K562 (cell line): ENCODE measurements at regions not wholly inside any gene's neighbourhood (a gene's known extent, or its start where the extent isn't known, plus 50 kb on each side); places are given as distances from the start of the nearest gene placed in this dataset.

Experiments used
- ATF1 ChIP-seq, 2 experiments: fragments of 450-650 bp in 1 of 2; IDR thresholded peaks; 2 replicates each; pipeline ENCODE4 v1.6.1; 2016; ENCODE audit warnings: missing compliant biosample characterization in 1 of 2, missing genetic modification characterization in 1 of 2
- E2F6 ChIP-seq, 2 experiments: IDR thresholded peaks; 2 replicates each; pipeline ENCODE4 v1.6.1; 2011; ENCODE audit warnings: borderline replicate concordance in 1 of 2, control low read depth in 1 of 2, low read depth in 1 of 2, low read length in 1 of 2, mild to moderate bottlenecking in 1 of 2, mixed read lengths in 1 of 2, moderate library complexity in 1 of 2; ENCODE audit not compliant: insufficient read depth in 1 of 2, insufficient read length in 1 of 2, poor library complexity in 1 of 2, severe bottlenecking in 1 of 2; ENCODE audit errors: extremely low read depth in 1 of 2
- EHMT2 ChIP-seq: fragments of 450-650 bp; IDR thresholded peaks from 2 replicates; pipeline ENCODE4 v1.6.1; 2018; ENCODE audit warnings: antibody characterized with exemption
- GABPA ChIP-seq: fragments of 200-800 bp; sonication (Bioruptor generic); conservative IDR thresholded peaks from 2 replicates; pipeline ENCODE4 v1.6.1; 2016; ENCODE audit warnings: low read depth, missing genetic modification characterization, missing compliant biosample characterization
- GABPB1 ChIP-seq: sonication (generic); formaldehyde crosslinking; IDR thresholded peaks from 2 replicates; pipeline ENCODE4 v1.8.0; 2022; ENCODE audit warnings: mild to moderate bottlenecking, missing genetic modification reagents
- NR2C2 ChIP-seq, 2 experiments: fragments of 200-800 bp in 1 of 2; sonication (Bioruptor generic) in 1 of 2; sonication (generic) in 1 of 2; formaldehyde crosslinking in 1 of 2; IDR thresholded peaks; 2 replicates each; pipeline versions ENCODE4 v1.6.1 to v1.8.0; 2016 to 2022; ENCODE audit warnings: mild to moderate bottlenecking in 1 of 2, missing compliant biosample characterization in 1 of 2, missing genetic modification characterization in 1 of 2, missing genetic modification reagents in 1 of 2
- NRF1 ChIP-seq, 2 experiments: fragments of 450-650 bp; IDR thresholded peaks in 1 of 2; conservative IDR thresholded peaks in 1 of 2; 2 replicates each; pipeline ENCODE4 v1.6.1; 2014; ENCODE audit warnings: mild to moderate bottlenecking in 2 of 2
- POLR2A ChIP-seq: fragments of 450-650 bp; conservative IDR thresholded peaks from 2 replicates; pipeline ENCODE4 v1.6.1; 2016
- POLR2AphosphoS5 ChIP-seq: IDR thresholded peaks from 2 replicates; pipeline ENCODE4 v1.6.1; 2011; ENCODE audit warnings: mild to moderate bottlenecking, low read depth, low read length, moderate library complexity; ENCODE audit not compliant: control insufficient read depth, insufficient read depth
- POLR3A ChIP-seq: IDR thresholded peaks from 2 replicates; pipeline ENCODE4 v1.6.1; 2011; ENCODE audit warnings: borderline replicate concordance, mild to moderate bottlenecking, moderate library complexity; ENCODE audit not compliant: insufficient read length, insufficient read depth; ENCODE audit errors: extremely low read depth
- PPARD ChIP-seq: fragments of 250-450 bp; sonication (Bioruptor Pico); IDR thresholded peaks from 2 replicates; pipeline ENCODE4 v1.8.0; 2022; ENCODE audit warnings: inconsistent platforms, mild to moderate bottlenecking, moderate library complexity
- RERE ChIP-seq: sonication (generic); formaldehyde crosslinking; IDR thresholded peaks from 2 replicates; pipeline ENCODE4 v1.8.0; 2023; ENCODE audit warnings: missing genetic modification reagents, mild to moderate bottlenecking, borderline replicate concordance
- TCF3 ChIP-seq: sonication (generic); formaldehyde crosslinking; IDR thresholded peaks from 2 replicates; pipeline ENCODE4 v1.4.0; 2020; ENCODE audit warnings: mild to moderate bottlenecking, missing genetic modification reagents
- ZBTB11 ChIP-seq, 3 experiments: fragments of 200-800 bp in 1 of 3; fragments of 250-450 bp in 1 of 3; fragments of 450-650 bp in 1 of 3; sonication (Bioruptor Pico) in 1 of 3; sonication (Bioruptor generic) in 1 of 3; formaldehyde crosslinking in 1 of 3; IDR thresholded peaks; 2 replicates each; pipeline versions ENCODE4 v1.6.1 to v1.8.0; 2016 to 2022; ENCODE audit warnings: mild to moderate bottlenecking in 2 of 3, missing genetic modification characterization in 2 of 3, missing compliant biosample characterization in 1 of 3, moderate library complexity in 1 of 3

DNA sequence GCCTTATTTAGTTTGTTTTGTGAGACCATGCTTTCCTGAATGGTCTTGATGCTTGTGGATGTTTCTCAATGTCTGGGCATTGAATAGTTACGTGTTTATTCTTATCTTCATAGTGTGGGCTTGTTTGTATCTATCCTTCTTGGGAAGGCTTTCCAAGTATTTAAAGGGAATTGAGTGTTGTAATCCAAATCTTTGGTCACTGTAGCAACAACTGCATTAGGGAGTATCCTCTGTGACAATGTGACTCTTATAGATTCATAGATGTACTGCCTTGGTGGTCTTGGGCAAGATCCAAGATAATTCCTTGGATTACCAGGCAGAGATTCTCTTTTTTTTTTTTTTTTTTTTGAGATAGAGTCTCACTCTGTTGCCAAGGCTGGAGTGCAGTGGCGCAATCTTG, 598.4 kb downstream of the CBLN4 start:
- no peak for TF ChIP-seq NR2C2 (CRISPR knock-in tag; IDR thresholded peaks at IDR 0.05)
- TF ChIP-seq NR2C2 (tag; IDR thresholded peaks at IDR 0.05): no peak
- no peak for TF ChIP-seq POLR3A
- TF ChIP-seq RERE: no peak
- TF ChIP-seq POLR2AphosphoS5: no peak
- no peak for TF ChIP-seq GABPB1 (CRISPR knock-in tag)
- TF ChIP-seq ZBTB11 (CRISPR knock-in tag; IDR thresholded peaks at IDR 0.05): no peak
- TF ChIP-seq POLR2A: no peak
- no peak for TF ChIP-seq TCF3
- no peak for TF ChIP-seq E2F6 (IDR thresholded peaks at IDR 0.05; ENCODE audit: borderline replicate concordance in 1 of 2, extremely low read depth in 1 of 2, insufficient read depth in 1 of 2, insufficient read length in 1 of 2, low read depth in 1 of 2, low read length in 1 of 2, poor library complexity in 1 of 2, severe bottlenecking in 1 of 2)
- no peak for TF ChIP-seq GABPA (tag)
- TF ChIP-seq PPARD: no peak
- no peak for TF ChIP-seq ATF1 (CRISPR knock-in tag; IDR thresholded peaks at IDR 0.05)
- TF ChIP-seq ATF1 (tag; IDR thresholded peaks at IDR 0.05): no peak
- no peak for TF ChIP-seq NRF1 (conservative IDR thresholded peaks at IDR 0.05 in 1 of 2, IDR thresholded peaks at IDR 0.05 in 1 of 2)
- TF ChIP-seq EHMT2: no peak
